SK-N-SH (cell line): ENCODE measurements at regions not wholly inside any gene's neighbourhood (a gene's known extent, or its start where the extent isn't known, plus 50 kb on each side); places are given as distances from the start of the nearest gene placed in this dataset.

Experiments
- CTCF ChIP-seq: fragments of 200-600 bp; sonication (generic); IDR thresholded peaks from 2 replicates; pipeline ENCODE4 v1.6.1; 2017; ENCODE audit warnings: antibody characterized with exemption, mild to moderate bottlenecking, moderate library complexity
- MAX ChIP-seq: IDR thresholded peaks from 2 replicates; pipeline ENCODE4 v1.4.0; 2012; ENCODE audit warnings: low read depth
- MEF2A ChIP-seq: IDR thresholded peaks from 2 replicates; pipeline ENCODE4 v1.4.0; 2012; ENCODE audit warnings: low read depth, borderline replicate concordance
- NFIC ChIP-seq: IDR thresholded peaks from 2 replicates; pipeline ENCODE4 v1.4.0; 2012; ENCODE audit warnings: borderline replicate concordance
- TF ChIP-seq, protein P1 (sequence below): IDR thresholded peaks from 2 replicates; pipeline ENCODE4 v1.6.1; 2012; ENCODE audit warnings: mild to moderate bottlenecking, low read depth, low read length, moderate library complexity
- TF ChIP-seq, protein P2 (sequence below): fragments of 150-350 bp; IDR thresholded peaks from 2 replicates; pipeline ENCODE4 v1.6.1; 2017; ENCODE audit warnings: antibody characterized with exemption, low read length, low read depth, borderline replicate concordance

DNA sequence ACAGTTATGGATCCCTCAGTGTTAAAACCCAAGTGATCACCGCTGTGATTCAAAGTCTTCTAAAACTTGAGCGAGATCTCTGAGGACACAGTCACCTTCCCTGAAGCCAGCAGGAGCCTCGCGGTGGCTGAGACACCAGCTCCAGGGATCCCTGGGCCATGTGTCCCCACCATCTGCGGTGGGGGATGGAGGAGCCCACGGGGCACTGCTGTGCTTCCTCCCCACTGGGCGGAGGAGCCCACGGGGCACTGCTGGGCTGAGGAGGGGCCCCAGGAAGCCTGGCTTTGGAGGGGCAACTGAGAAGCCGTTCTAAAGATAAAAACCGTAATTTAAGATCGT is 65.7 kb upstream of the METRNL start:
- no peak for TF ChIP-seq MAX
- no peak for TF ChIP-seq NFIC
- TF ChIP-seq, protein P1, sequence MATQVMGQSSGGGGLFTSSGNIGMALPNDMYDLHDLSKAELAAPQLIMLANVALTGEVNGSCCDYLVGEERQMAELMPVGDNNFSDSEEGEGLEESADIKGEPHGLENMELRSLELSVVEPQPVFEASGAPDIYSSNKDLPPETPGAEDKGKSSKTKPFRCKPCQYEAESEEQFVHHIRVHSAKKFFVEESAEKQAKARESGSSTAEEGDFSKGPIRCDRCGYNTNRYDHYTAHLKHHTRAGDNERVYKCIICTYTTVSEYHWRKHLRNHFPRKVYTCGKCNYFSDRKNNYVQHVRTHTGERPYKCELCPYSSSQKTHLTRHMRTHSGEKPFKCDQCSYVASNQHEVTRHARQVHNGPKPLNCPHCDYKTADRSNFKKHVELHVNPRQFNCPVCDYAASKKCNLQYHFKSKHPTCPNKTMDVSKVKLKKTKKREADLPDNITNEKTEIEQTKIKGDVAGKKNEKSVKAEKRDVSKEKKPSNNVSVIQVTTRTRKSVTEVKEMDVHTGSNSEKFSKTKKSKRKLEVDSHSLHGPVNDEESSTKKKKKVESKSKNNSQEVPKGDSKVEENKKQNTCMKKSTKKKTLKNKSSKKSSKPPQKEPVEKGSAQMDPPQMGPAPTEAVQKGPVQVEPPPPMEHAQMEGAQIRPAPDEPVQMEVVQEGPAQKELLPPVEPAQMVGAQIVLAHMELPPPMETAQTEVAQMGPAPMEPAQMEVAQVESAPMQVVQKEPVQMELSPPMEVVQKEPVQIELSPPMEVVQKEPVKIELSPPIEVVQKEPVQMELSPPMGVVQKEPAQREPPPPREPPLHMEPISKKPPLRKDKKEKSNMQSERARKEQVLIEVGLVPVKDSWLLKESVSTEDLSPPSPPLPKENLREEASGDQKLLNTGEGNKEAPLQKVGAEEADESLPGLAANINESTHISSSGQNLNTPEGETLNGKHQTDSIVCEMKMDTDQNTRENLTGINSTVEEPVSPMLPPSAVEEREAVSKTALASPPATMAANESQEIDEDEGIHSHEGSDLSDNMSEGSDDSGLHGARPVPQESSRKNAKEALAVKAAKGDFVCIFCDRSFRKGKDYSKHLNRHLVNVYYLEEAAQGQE: no peak
- TF ChIP-seq, protein P2, sequence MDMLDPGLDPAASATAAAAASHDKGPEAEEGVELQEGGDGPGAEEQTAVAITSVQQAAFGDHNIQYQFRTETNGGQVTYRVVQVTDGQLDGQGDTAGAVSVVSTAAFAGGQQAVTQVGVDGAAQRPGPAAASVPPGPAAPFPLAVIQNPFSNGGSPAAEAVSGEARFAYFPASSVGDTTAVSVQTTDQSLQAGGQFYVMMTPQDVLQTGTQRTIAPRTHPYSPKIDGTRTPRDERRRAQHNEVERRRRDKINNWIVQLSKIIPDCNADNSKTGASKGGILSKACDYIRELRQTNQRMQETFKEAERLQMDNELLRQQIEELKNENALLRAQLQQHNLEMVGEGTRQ: no peak
- TF ChIP-seq CTCF: no peak
- no peak for TF ChIP-seq MEF2A
